Spleen (tissue), 11 donors: ENCODE measurements at regions not wholly inside any gene's neighbourhood (a gene's known extent, or its start where the extent isn't known, plus 50 kb on each side); places are given as distances from the start of the nearest gene placed in this dataset.

Experiments used
- DNase-seq: peaks from one replicate; pipeline ENCODE4 v3.0.0-alpha.2; 2020
- H3K27ac ChIP-seq, 8 donors: fragments of 200-600 bp; sonication (generic) in 7 of 8; 1 replicate in 4 of 8; 2 replicates in 4 of 8; pipeline versions ENCODE4 v1.5.0 to v1.8.0; 2016 to 2021; ENCODE audit warnings: inconsistent platforms in 4 of 8, mild to moderate bottlenecking in 4 of 8, moderate library complexity in 1 of 8
- H3K27me3 ChIP-seq, 7 donors: fragments of 200-600 bp; sonication (generic) in 6 of 7; replicated peaks in 1 of 7; 1 replicate in 4 of 7; 2 replicates in 3 of 7; pipeline versions ENCODE4 v1.5.0 to v1.8.0; 2016 to 2021; ENCODE audit warnings: inconsistent platforms in 3 of 7, mild to moderate bottlenecking in 1 of 7
- H3K36me3 ChIP-seq, 6 donors: fragments of 200-600 bp; sonication (generic) in 5 of 6; 1 replicate in 4 of 6; 2 replicates in 2 of 6; pipeline versions ENCODE4 v1.5.0 to v1.8.0; 2016 to 2021; ENCODE audit warnings: inconsistent platforms in 2 of 6
- H3K4me1 ChIP-seq, 6 donors: fragments of 200-600 bp; sonication (generic) in 5 of 6; 1 replicate in 3 of 6; 2 replicates in 3 of 6; pipeline versions ENCODE4 v1.5.0 to v1.8.0; 2016 to 2021; ENCODE audit warnings: inconsistent platforms in 3 of 6
- H3K4me3 ChIP-seq, 8 donors: fragments of 200-600 bp; sonication (generic) in 7 of 8; 1 replicate in 4 of 8; 2 replicates in 4 of 8; pipeline versions ENCODE4 v1.5.0 to v1.8.0; 2016 to 2021; ENCODE audit warnings: inconsistent platforms in 4 of 8, mild to moderate bottlenecking in 4 of 8, moderate library complexity in 2 of 8
- H3K9me3 ChIP-seq, 8 donors: fragments of 200-600 bp; sonication (generic) in 7 of 8; 1 replicate in 4 of 8; 2 replicates in 4 of 8; pipeline versions ENCODE4 v1.5.0 to v1.8.0; 2016 to 2021; ENCODE audit warnings: inconsistent platforms in 4 of 8
- POLR2A ChIP-seq, 3 donors: fragments of 450-650 bp; IDR thresholded peaks; one replicate each; pipeline ENCODE4 v1.5.1; 2017; ENCODE audit warnings: antibody characterized with exemption in 3 of 3, mild to moderate bottlenecking in 1 of 3
- POLR2AphosphoS5 ChIP-seq, 3 donors: sonication (generic); formaldehyde crosslinking; IDR thresholded peaks; one replicate each; pipeline ENCODE4 v1.5.1; 2017; ENCODE audit warnings: antibody characterized with exemption in 3 of 3
- WGBS, 5 donors: extraction: QIAGEN DNeasy Blood & Tissue Kit in 3 of 5; methylation state at CpG; one replicate each; pipeline versions ENCODE4 v1.1.5 to v1.1.7; 2013 to 2018; 5-methylcytosine and 5-hydroxymethylcytosine counted together
- intact Hi-C: fragments of 100-400 bp; cut with DNase I; formaldehyde crosslinking; loops from one replicate; pipeline ENCODE4 v1.15.0; 2023; ENCODE audit warnings: low total_unique reads
- TF ChIP-seq, protein P1 (sequence below), 11 experiments: fragments of 200-600 bp in 7 of 11; fragments of 450-650 bp in 4 of 11; sonication (generic) in 4 of 11; IDR thresholded peaks in 8 of 11; conservative IDR thresholded peaks in 3 of 11; 1 replicate in 7 of 11; 2 replicates in 4 of 11; pipeline versions ENCODE4 v1.4.0 to v1.8.0; 2016 to 2021; ENCODE audit warnings: antibody characterized with exemption in 11 of 11, inconsistent platforms in 4 of 11, mild to moderate bottlenecking in 1 of 11
- donor health status: healthy with polysubstance abuse.
- donor health status: DM: no; HTN: no; CAD: no; lungs with moderate emphysema.
- donor health status: DM: no; HTN: no; CAD: no.
- donor health status: Bipolar disorder and iron deficiency.
- donor health status: healthy.
- donor health status: DM: no; HTN: no; CAD: no.
- donor health status: DM: yes; HTN: yes; CAD: no.

DNA sequence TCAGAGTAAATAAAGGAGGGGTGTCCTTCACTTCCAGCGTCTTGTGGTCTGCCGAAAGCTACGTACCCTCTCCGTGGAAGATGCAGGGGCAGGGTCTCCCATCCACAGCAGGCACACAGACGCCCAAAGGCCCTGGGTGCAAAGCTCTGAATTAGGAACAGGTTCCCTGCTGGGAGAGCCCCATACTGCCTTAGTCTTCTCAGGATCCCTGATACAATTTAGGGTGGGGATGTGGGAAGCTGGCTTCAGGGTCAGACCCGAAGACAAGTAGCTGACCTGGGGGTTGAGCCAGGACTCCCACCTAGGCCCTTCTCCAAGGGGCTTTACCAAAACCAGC is 74.1 kb downstream of the TTLL2 start:
- WGBS, 5 donors, result 79 to 93% (median 86%) methylated on average over 6 of the region's 6 CpGs
- Histone ChIP-seq H3K36me3 (no peaks in the 10 kb centered on the region), H3K27ac (no peak overlapping the region), H3K27me3 (peaks cover 0 to 8% (median 0%) of the 10 kb centered on the region in 7 donors), H3K4me1 (no peaks in the 10 kb centered on the region), H3K9me3 (no peaks in the 10 kb centered on the region), H3K4me3 (no peak overlapping the region)
- no peak for DNase-seq
- intact Hi-C loops, result no loop called here
- no peak for TF ChIP-seq POLR2AphosphoS5 (IDR thresholded peaks at IDR 0.05)
- TF ChIP-seq, protein P1, sequence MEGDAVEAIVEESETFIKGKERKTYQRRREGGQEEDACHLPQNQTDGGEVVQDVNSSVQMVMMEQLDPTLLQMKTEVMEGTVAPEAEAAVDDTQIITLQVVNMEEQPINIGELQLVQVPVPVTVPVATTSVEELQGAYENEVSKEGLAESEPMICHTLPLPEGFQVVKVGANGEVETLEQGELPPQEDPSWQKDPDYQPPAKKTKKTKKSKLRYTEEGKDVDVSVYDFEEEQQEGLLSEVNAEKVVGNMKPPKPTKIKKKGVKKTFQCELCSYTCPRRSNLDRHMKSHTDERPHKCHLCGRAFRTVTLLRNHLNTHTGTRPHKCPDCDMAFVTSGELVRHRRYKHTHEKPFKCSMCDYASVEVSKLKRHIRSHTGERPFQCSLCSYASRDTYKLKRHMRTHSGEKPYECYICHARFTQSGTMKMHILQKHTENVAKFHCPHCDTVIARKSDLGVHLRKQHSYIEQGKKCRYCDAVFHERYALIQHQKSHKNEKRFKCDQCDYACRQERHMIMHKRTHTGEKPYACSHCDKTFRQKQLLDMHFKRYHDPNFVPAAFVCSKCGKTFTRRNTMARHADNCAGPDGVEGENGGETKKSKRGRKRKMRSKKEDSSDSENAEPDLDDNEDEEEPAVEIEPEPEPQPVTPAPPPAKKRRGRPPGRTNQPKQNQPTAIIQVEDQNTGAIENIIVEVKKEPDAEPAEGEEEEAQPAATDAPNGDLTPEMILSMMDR (IDR thresholded peaks at IDR 0.05 in 8 of 11, conservative IDR thresholded peaks at IDR 0.05 in 3 of 11), result no peak
- TF ChIP-seq POLR2A (IDR thresholded peaks at IDR 0.05), result no peak

DNA sequence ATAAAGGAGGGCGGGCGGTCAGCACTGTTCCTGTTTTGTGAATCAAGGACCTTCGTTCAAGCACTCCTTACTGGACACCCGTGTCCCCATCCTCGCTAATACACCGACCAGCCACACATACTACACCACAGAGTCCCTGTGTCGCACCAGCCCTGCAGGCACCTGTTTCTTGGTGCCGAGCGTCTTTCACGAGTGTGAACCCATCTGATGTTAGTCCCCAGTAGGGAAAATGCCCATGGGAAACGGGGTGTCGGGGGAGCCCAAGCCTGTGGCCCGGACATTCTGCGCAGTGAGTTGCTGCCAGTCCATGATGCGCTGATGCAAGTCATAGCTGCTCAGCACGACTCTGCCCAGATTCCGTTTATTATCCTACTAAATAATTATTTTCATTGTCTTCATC is 74.7 kb downstream of the TTLL2 start:
- no peak overlapping the region for H3K4me3 ChIP-seq
- 82 to 96% (median 88%) methylated on average over 17 of the region's 17 CpGs for WGBS, 5 donors
- no peak overlapping the region for H3K27ac ChIP-seq
- peak; percentile 36 for DNase-seq
- intact Hi-C loops, result no loop called here
- peaks cover 0 to 10% (median 0%) of the 10 kb centered on the region in 7 donors for H3K27me3 ChIP-seq
- H3K4me1 ChIP-seq, result no peaks in the 10 kb centered on the region
- TF ChIP-seq POLR2AphosphoS5 (IDR thresholded peaks at IDR 0.05) (no peak), POLR2A (IDR thresholded peaks at IDR 0.05) (no peak)
- TF ChIP-seq, protein P1 (IDR thresholded peaks at IDR 0.05 in 8 of 11, conservative IDR thresholded peaks at IDR 0.05 in 3 of 11), result no peak
- no peaks in the 10 kb centered on the region for H3K9me3 ChIP-seq
- H3K36me3 ChIP-seq, result no peaks in the 10 kb centered on the region

DNA sequence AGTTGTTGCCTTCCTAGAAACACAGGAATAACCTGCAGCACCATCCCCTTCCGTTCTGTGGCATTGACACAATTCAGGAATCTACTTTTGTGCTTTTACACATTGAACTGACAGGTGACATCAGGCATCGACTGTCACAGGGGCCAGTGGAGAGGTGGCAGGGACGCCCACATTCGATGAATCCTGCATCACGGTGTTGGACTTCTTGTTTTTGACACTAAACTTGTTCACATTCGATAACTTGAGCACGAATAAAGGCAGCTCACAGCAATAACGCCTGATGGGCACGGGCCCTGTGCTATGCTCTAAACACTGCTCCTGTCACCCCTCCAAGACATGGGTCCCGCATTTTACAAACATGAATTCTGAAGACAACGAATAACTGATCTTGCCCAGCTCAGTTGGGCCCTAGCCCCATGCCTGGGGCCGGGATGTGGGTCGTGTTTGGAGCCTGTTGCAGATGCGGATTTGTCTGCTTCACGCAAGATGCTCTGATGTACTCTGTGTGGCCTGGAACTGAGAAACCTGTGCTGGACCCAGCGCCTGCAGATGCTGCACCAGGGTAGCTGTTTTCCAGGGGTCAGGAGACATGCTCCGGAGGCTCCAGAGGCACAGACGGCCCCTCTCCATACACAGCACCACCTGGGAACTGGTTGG is 75.7 kb downstream of the TTLL2 start:
- 86 to 94% (median 90%) methylated on average over 18 of the region's 18 CpGs for WGBS, 5 donors
- no peaks in the 10 kb centered on the region for H3K4me1 ChIP-seq
- intact Hi-C loops, result no loop called here
- TF ChIP-seq POLR2A (IDR thresholded peaks at IDR 0.05), result no peak
- TF ChIP-seq, protein P1 (IDR thresholded peaks at IDR 0.05 in 8 of 11, conservative IDR thresholded peaks at IDR 0.05 in 3 of 11), result no peak
- TF ChIP-seq POLR2AphosphoS5 (IDR thresholded peaks at IDR 0.05), result no peak
- H3K27me3 ChIP-seq, result peaks cover 0 to 20% (median 0%) of the 10 kb centered on the region in 7 donors
- no peak overlapping the region for H3K4me3 ChIP-seq
- DNase-seq, result peak; percentile 67
- no peaks in the 10 kb centered on the region for H3K9me3 ChIP-seq
- H3K27ac ChIP-seq, result no peak overlapping the region
- H3K36me3 ChIP-seq, result no peaks in the 10 kb centered on the region

DNA sequence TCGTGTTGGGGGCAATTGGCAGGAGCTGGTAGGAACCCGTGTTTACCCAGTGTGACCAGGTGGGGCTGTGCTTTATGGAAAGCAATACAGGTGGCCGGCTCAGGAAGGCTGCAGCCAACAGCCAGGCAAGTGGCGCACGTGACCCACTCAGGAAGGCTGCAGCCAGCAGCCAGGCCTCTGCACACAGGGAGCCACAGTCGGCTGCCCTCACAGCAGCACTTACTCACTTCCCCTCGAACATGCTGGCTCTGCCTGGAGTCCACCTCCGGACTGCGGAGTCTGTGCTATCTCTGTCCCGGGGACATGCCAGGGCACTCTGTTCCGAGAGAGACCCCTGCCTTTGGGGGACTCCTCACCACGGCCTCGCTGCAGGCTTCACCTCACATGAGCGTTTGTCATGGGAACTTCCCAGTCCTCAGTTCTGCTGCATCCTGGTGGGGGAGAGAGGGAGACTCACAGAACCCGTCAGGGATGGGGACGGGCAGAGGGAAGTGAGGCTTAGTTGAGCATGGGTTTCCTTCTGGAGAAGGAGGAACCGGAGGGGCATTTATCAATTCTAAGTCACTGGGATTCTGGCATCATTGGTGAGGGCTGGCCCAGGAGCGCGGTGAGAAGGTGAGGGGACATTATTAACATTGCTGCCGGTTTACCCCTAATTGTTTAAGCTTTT is 76.8 kb downstream of the TTLL2 start:
- peak; percentile 68 for DNase-seq
- intact Hi-C loops, result no loop called here
- no peaks in the 10 kb centered on the region for H3K36me3 ChIP-seq
- TF ChIP-seq POLR2A (IDR thresholded peaks at IDR 0.05), result no peak
- no peak for TF ChIP-seq POLR2AphosphoS5 (IDR thresholded peaks at IDR 0.05)
- TF ChIP-seq, protein P1 (IDR thresholded peaks at IDR 0.05 in 8 of 11, conservative IDR thresholded peaks at IDR 0.05 in 3 of 11), result no peak
- no peaks in the 10 kb centered on the region for H3K4me1 ChIP-seq
- no peak overlapping the region for H3K4me3 ChIP-seq
- no peak overlapping the region for H3K27ac ChIP-seq
- H3K9me3 ChIP-seq, result no peaks in the 10 kb centered on the region
- peaks cover 0 to 31% (median 0%) of the 10 kb centered on the region in 7 donors for H3K27me3 ChIP-seq
- WGBS, 5 donors, result 43 to 67% (median 54%) methylated on average over 13 to 20 of the region's 20 CpGs
